ENCODE measurements at regions not wholly inside any gene's neighbourhood (a gene's known extent, or its start where the extent isn't known, plus 50 kb on each side); places are given as distances from the start of the nearest gene placed in this dataset.
"Not testable (repeated sequence)": the region's sequence is repeated elsewhere in the genome, so short reads cannot be mapped to it uniquely, and the experiment has no call there.

DNA sequence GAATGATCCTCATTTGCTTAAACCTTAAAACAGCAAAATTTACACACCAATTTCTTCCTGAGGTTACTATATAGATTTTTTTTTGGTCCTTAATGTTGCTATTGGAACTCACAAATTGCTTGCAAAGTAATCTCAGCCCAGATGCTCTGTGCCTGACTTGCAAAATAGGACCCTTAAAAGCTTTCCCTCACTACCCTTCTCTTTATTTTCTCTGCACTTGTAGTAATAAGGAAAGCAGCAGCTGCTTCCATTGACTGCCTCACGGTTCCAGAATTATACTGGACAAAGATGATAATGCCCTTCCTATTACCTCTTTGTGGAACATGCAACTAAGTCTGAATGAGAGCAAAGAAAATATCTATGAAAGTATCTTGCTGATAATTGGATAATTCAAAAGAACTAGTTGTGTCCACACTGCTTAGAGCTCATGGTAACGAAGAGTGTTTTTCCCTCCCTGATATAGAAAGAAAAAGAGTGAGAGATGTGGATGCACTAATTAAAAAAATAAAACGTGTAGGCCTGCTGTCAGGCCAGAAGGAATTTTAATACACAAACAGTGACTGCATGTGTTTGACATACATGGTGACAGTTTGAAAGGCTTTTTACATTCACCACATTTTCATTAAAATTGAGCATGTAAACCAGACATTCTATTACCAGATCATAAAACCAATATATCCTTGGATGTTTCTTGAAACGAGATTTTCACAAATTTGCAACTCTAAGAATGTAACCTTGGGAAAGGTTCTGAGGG lies 783.1 kb downstream of the GBE1 start:
- Histone ChIP-seq H3K36me3 (ENCODE audit: control insufficient read depth, insufficient read depth, low read length) (no peaks in the 10 kb centered on the region), H3K27me3 (replicated peaks; ENCODE audit: control insufficient read depth, insufficient read depth, low read length) (no peaks in the 10 kb centered on the region), H3K4me3 (replicated peaks; ENCODE audit: low read depth, low read length) (no peak overlapping the region)
- no peak for DNase-seq (ENCODE audit: extremely low read depth, insufficient read length)
- TF ChIP-seq, protein P1, sequence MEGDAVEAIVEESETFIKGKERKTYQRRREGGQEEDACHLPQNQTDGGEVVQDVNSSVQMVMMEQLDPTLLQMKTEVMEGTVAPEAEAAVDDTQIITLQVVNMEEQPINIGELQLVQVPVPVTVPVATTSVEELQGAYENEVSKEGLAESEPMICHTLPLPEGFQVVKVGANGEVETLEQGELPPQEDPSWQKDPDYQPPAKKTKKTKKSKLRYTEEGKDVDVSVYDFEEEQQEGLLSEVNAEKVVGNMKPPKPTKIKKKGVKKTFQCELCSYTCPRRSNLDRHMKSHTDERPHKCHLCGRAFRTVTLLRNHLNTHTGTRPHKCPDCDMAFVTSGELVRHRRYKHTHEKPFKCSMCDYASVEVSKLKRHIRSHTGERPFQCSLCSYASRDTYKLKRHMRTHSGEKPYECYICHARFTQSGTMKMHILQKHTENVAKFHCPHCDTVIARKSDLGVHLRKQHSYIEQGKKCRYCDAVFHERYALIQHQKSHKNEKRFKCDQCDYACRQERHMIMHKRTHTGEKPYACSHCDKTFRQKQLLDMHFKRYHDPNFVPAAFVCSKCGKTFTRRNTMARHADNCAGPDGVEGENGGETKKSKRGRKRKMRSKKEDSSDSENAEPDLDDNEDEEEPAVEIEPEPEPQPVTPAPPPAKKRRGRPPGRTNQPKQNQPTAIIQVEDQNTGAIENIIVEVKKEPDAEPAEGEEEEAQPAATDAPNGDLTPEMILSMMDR (IDR thresholded peaks at IDR 0.05; ENCODE audit: insufficient read depth, low read length, poor library complexity, severe bottlenecking), result no peak

DNA sequence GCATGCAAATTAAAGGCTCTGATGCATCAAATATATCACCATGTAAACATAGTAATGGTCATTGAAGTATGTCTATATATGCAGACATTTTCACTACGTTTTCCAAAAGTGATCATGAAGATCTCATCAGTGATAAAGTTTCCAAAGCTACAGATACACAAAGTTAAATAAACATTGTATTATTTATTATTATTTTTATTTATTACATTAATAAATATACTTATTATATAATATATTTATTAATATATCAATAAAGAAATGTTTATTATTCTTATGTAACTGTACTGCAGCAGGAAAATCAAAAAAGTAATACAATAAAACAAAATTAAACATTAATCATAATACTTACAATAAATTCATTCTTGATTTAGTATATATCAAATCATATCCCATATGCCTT lies 791.2 kb downstream of the GBE1 start:
- DNase-seq (ENCODE audit: extremely low read depth, insufficient read length), result no peak
- Histone ChIP-seq H3K4me3 (replicated peaks; ENCODE audit: low read depth, low read length) (no peak overlapping the region), H3K27me3 (replicated peaks; ENCODE audit: control insufficient read depth, insufficient read depth, low read length) (no peaks in the 10 kb centered on the region), H3K36me3 (ENCODE audit: control insufficient read depth, insufficient read depth, low read length) (no peaks in the 10 kb centered on the region)
- TF ChIP-seq, protein P1 (IDR thresholded peaks at IDR 0.05; ENCODE audit: insufficient read depth, low read length, poor library complexity, severe bottlenecking), result no peak

DNA sequence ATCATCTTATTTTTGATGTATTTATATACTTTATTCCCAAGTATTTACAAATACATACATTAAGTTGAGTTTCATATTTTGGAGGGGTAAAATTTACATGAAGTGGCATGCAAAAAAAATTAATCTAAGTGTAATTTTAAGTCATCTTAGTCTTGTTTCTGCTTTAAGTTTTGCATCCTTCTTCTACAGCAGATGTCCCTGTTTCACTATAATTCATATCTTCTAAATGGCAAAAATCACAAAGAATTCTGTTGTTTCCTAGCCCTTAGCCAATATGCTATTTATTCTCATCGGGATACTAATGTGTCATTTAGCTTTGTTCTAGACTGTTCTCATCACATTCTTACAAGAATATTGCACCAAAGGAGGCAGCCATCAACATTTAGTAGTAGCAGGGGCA lies 831.9 kb downstream of the GBE1 start:
- Histone ChIP-seq H3K27me3 (replicated peaks; ENCODE audit: control insufficient read depth, insufficient read depth, low read length) (no peaks in the 10 kb centered on the region), H3K36me3 (ENCODE audit: control insufficient read depth, insufficient read depth, low read length) (no peaks in the 10 kb centered on the region), H3K4me3 (replicated peaks; ENCODE audit: low read depth, low read length) (no peak overlapping the region)
- no peak for DNase-seq (ENCODE audit: extremely low read depth, insufficient read length)
- TF ChIP-seq, protein P1 (IDR thresholded peaks at IDR 0.05; ENCODE audit: insufficient read depth, low read length, poor library complexity, severe bottlenecking), result no peak

DNA sequence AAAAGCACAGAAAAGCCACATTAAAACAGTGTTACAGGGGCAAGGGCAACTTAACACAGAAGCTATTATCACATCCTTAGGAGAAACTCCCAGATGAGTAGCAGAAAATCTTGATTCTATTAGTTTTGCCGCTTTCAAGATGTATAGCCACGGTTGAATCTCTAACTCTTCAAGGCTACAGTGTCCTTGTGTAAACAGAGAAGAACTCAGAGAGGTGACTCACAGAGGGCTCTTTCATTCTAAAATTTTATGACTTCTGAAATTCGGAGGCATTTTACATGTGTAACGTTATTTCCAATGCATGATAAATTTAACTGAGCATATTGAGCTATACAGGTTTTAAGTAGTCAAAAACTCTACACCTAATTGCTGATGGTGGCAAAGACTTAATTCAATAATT lies 846.6 kb downstream of the GBE1 start:
- H3K36me3 ChIP-seq (ENCODE audit: control insufficient read depth, insufficient read depth, low read length), result no peaks in the 10 kb centered on the region
- TF ChIP-seq, protein P1 (IDR thresholded peaks at IDR 0.05; ENCODE audit: insufficient read depth, low read length, poor library complexity, severe bottlenecking), result no peak
- no peak for DNase-seq (ENCODE audit: extremely low read depth, insufficient read length)
- H3K27me3 ChIP-seq (replicated peaks; ENCODE audit: control insufficient read depth, insufficient read depth, low read length), result no peaks in the 10 kb centered on the region
- no peak overlapping the region for H3K4me3 ChIP-seq (replicated peaks; ENCODE audit: low read depth, low read length)

DNA sequence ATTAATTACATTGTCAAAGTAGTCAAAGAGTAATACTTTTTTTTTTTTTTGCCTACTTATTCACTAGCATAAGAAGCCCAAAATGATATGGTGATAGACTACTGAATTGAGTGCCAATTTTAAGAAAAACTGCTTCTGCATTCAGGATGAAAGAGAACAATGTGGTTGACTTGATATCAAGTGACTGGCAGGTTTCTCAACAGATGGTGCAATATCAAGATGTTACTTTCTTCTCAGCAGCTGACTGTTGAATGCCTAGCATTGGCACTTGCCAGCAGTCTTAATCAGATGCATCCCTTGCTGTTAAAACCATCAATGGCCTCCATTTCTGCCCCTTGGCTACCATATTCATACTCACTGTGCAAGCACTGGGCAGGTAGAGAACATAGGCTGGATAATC lies 863.2 kb downstream of the GBE1 start:
- H3K36me3 ChIP-seq (ENCODE audit: control insufficient read depth, insufficient read depth, low read length), result no peaks in the 10 kb centered on the region
- DNase-seq (ENCODE audit: extremely low read depth, insufficient read length), result no peak
- no peaks in the 10 kb centered on the region for H3K27me3 ChIP-seq (replicated peaks; ENCODE audit: control insufficient read depth, insufficient read depth, low read length)
- H3K4me3 ChIP-seq (replicated peaks; ENCODE audit: low read depth, low read length), result no peak overlapping the region
- TF ChIP-seq, protein P1 (IDR thresholded peaks at IDR 0.05; ENCODE audit: insufficient read depth, low read length, poor library complexity, severe bottlenecking), result no peak

DNA sequence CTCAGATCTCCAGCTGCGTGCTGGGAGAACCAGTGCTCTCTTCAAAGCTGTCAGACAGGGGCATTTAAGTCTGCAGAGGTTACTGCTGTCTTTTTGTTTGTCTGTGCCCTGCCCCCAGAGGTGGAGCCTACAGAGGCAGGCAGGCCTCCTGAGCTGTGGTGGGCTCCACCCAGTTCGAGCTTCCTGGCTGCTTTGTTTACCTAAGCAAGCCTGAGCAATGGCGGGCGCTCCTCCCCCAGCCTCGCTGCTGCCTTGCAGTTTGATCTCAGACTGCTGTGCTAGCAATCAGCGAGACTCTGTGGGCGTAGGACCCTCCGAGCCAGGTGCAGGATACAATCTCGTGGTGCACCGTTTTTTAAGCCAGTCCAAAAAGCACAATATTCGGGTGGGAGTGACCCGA lies 864.4 kb downstream of the GBE1 start:
- H3K27me3 ChIP-seq (replicated peaks; ENCODE audit: control insufficient read depth, insufficient read depth, low read length); DNase-seq (ENCODE audit: extremely low read depth, insufficient read length); H3K4me3 ChIP-seq (replicated peaks; ENCODE audit: low read depth, low read length); H3K36me3 ChIP-seq (ENCODE audit: control insufficient read depth, insufficient read depth, low read length): not testable (repeated sequence)

All from GM06990 (cell line).